ENCODE measurements at regions not wholly inside any gene's neighbourhood (a gene's known extent, or its start where the extent isn't known, plus 50 kb on each side); places are given as distances from the start of the nearest gene placed in this dataset.

DNA sequence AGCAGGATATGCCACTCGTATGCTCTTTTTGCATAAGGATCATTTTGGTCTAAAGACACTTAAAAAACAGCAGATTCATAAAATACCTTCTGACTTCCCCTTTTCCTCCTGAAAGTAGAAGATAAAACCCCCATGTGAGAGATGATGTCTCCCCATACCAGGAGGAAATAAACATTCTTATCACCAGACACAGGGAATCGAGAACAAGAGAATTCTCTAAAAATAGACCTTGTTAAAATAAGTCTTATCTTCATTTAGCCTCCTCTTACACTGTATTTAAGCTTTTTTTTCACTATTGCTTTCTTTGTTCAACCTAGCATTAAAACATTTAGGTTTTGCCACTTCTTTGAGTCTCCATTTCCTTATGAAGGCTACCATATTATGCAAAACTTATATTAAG lies 709.3 kb downstream of the KCNT2 start:
- TF ChIP-seq GATA2 (IDR thresholded peaks at IDR 0.05; ENCODE audit: low read depth, low read length) (no peak), GATA3 (IDR thresholded peaks at IDR 0.05; ENCODE audit: low read depth, low read length) (no peak)
